ENCODE measurements at regions not wholly inside any gene's neighbourhood (a gene's known extent, or its start where the extent isn't known, plus 50 kb on each side); places are given as distances from the start of the nearest gene placed in this dataset.

DNA sequence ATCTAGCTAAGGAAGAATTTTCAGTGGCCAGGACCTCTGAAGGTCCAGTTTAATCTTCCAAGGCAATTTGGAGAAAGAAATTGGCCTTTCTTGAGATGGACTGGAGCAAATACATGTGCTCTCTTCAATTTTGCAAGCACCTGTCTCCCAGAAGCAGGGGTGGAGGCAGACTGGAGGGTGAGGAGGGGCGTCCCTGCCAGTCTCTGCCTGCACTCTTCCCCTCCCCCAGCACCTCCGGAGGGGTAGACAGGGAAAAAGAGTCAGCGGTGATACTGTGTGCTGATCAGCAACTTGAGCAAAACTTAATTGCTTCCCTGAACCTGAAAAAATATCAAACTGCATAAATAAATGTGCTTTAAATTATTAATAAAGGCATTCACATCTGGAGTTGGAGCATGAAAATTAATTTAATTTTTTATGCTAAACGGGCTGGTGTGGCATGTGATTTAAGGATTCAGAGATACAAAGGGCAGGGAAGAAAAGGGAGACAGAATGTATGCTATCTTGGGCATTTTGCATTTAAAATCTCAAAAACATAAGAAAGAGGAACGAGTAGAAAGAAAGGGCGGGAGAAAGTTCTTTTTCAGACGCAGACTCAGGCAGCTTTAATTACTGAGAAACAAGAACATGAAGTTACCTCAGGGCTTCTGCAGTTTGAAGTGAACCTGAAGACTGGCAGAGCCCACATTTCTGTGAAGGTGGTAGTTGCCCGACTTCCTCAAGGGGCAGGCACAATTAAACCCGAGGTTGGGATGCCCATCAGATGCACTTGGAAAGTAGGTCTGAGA, 319.7 kb downstream of the UACA start:
- no peak for DNase-seq (ENCODE audit: low read depth)

DNA sequence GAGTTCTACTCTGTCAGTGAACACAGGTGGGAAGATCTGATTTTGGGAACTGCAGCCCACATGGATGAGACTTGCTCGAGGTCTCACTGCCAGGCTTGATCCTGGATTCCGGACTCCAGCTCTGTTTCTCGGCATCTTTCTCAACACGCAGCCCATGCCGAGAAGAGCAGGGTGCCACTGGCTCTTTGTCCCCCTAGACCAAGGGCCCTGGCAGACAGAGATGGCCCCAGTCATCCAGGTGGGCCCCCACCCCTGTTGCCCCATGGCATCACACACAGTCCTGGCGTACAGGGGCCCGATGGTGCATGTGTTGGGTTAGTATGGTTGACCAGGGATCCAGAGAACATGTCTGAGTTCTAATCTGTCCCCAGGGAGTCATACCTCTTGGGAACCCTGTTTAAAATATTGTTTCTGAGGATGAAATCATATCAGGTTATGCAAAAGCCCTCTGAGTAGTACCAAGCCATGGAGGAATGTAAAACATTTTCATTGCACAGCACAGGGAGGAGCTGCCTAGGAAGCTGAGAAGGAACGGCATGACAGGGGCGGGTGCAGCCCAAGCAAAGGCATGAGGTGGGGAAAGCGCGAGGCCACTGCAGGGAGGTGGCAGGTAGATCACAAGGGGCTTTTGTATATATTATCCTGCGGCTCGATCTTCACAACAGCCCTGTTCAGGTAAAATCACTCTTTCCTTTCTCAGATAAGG, 320.6 kb downstream of the UACA start:
- no peak for DNase-seq (ENCODE audit: low read depth)

DNA sequence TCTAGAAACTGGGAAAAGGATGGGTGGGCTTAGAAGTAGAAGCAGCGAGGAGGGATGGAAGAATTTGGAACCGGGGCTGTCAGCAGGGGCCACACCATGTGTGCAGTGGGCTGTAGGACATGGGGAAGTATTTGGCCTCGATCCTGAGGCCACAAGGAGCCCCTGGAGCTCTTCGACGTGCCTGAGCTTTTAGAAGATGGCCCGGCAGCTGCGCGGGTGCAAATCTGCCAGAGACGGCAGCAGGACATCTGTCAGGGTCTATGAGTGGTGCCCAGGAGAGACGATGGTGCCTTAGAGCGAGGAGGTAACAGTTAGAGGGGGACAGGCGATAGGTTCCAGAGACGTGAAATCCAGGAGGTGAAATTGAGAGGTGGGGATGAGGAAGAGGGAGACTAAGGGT, 321.1 kb downstream of the UACA start:
- no peak for DNase-seq (ENCODE audit: low read depth)

DNA sequence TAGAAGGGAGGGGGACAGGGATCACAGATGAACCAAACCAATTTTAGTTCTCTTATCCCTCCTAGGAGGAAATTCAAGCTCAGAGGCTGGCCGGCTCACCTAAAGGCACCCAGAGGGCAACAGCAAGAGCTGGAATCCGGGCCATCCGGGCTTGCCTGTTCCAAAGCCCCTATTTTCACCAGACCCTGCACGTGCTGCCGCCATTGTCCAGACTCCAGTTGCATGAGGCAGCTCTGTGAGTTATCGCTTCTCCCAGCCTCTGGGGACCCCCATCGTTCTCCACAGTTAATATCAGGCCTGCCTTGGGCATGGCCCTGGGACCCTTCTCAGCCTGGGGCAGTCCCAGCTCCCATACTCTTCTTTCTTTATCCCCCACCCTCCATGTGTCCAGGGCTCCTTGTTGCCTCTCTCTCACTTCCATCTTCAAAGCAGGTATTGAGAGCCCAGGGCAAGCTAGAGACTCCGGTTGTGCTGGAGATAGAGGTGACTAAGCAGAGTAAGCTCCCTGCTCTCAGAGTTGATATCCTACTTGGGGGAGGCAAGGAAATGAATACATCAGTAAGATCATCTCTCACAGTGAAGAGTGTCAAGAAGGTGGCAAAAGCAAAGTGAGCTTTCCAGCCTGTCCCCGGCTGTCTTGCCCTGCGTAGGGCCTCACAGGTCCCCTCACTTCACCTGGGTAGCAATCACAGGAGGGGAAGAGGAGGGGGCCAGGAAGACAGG, 322.8 kb downstream of the UACA start:
- no peak for DNase-seq (ENCODE audit: low read depth)

DNA sequence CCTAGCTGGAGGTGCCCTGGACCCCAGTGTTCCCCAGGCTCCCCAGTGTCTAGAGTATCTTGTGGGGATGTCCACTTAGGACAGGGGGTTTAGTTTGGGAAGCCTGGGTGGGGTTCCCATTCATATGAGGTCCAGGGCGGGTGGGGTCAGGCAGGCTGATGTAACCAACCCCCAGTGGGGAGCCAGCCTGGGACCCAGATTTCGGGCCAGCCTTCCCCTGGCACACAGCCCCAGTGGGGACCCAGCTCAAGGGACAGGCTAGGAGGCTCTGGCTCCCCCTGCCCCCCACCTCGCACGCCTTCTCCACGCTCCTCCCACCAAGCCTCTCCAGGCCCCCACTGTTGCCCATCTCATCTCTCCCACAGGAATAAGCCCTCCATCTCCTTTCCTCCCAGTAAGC, 323.5 kb downstream of the UACA start:
- no peak for DNase-seq (ENCODE audit: low read depth)

DNA sequence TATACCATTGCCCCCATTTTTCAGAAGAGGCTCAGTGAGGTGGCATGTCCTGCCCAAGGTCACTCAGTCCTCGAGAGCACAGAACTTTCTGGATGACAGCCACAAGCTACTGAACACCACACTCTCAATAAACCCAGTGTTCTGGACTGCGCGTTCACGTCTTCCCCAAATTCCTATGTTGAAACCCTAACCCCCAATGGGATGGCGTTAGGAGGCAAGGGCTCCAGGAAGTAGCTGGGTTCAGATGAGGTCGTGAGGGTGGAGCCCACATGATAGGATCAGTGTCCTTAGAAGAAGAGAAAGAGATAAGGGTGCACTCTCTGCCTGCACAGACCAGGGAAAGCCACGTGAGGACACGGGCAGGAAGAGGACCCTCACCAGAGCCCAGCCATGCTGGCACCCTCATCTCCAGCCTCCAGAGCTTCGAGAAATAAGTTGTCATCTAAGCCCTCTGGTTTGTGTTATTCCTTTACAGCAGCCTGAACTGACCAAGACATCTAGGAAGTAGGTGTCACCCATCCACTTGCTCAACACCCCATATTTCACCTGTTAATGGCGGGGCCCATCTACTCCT, 324.0 kb downstream of the UACA start:
- no peak for DNase-seq (ENCODE audit: low read depth)

DNA sequence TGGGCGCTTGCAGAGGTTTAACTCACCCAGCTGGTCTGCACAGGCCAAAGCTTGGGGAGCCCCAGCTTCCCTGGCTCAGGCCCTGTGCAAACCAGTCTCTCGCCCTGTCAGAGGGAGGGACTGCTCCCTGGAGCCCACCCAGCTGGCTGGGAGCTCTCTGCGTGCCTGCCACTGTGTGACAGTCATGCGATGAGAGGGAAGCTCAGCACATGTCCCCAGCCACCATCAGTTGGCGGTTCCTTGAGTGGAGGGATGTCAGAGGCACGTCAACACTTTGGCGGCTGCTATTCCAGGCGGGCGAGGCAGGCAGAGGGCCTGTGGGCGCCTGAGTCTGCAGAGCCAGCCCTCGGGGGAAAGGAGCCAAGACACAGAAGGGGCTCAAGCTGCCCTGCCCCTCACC, 324.6 kb downstream of the UACA start:
- no peak for DNase-seq (ENCODE audit: low read depth)

DNA sequence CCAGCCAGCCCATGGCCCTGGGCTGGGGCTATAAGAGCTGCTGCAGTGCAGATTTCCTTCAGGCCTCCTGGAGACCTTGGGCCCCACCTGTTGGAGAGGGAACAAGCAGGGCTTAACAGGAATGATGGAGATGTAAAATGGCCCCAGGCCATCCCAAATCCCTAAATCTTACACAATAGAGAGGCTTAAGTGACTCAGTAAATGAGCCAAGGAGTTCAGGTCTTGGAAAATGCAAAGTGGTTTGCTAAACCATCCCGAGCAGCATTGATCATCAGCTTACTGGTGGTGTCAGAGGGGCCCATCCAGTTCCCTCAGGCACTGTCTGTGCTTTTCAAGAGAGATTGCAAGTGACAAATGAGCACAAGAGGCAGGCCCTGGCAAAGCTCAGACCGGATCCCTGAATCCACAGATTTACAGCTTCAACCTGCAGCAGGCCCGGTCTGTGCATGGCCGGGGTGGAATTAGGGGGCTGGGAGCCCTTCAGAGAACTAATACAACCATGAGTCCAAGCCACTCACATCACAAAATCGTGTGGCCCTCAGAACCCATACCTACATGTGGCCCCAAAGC, 325.4 kb downstream of the UACA start:
- DNase-seq (ENCODE audit: low read depth), result no peak

DNA sequence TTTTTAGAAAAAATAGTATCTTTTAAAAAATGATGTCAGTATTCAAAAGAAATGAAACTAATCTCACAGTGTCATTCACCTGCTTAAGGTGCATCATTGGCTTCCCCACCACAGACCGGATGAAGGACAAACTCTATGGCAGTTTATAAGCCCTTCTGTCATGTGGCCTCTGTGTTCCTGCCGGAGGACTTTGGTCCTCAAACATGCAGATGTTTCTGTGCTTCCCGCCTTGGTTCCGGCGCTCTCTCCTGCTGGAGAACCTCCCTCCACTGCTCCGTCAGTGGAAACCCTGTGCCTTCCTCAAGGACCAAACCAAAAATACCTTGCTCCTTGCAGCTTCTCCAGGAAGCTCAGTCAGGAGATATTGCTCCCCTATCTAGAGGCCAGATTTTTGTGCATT, 326.3 kb downstream of the UACA start:
- DNase-seq (ENCODE audit: low read depth), result no peak

DNA sequence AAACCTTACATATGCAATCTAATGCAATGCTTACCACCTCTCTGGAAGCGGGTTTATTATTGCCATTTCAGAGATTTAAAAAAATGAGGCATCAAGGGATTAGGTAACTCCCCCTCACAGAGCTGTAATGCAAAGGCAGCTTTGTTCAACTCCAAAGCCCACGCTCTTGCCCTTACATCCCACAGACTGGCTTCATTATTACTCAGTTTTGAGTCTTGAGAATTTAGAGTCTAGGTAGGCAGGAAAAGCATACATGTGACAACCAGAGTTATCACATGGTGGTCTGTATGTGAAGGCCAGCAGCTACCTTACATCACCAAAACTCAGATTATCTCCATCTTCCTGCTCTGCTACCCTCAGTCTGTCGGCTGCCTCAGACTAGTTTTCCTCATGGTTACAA, 326.9 kb downstream of the UACA start:
- no peak for DNase-seq (ENCODE audit: low read depth)

DNA sequence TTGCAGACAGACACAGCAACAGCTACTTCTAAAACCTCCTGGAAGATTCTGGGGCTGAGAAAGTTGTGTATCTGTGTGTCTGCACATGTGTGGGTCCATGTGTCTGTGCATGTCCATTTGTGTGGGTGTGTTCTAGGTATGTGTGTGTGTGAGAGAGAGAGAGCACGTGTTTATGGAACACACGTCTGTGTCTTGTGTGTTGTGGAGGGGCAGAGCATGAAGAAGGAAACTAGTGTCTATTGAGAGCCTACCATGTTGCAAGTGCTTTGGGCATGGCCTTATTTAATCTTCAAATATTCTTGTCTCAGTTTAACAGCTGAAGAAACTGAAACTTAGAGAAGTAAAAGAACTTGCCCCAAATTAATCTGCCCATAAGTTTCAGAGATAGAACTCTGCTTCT, 327.5 kb downstream of the UACA start:
- no peak for DNase-seq (ENCODE audit: low read depth)

DNA sequence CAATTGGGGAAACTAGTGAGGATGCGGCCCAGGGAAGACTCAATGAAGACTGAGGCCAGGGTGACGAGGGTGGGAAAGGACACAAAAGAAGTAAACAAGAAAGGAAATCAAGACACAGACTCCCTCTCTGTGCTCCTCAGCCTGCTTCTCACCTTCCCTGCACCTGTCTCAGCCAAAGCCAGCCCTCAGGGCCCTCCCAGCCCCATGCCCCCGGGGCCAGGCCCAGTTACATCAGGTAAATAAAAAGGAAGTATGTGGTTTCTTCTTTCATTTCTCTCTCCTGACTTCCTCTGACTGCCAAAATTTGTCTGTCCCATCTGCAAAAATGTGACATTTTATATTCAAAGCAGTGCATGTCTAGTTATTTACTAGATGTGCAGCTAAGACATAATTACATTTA, 328.0 kb downstream of the UACA start:
- DNase-seq (ENCODE audit: low read depth), result no peak

DNA sequence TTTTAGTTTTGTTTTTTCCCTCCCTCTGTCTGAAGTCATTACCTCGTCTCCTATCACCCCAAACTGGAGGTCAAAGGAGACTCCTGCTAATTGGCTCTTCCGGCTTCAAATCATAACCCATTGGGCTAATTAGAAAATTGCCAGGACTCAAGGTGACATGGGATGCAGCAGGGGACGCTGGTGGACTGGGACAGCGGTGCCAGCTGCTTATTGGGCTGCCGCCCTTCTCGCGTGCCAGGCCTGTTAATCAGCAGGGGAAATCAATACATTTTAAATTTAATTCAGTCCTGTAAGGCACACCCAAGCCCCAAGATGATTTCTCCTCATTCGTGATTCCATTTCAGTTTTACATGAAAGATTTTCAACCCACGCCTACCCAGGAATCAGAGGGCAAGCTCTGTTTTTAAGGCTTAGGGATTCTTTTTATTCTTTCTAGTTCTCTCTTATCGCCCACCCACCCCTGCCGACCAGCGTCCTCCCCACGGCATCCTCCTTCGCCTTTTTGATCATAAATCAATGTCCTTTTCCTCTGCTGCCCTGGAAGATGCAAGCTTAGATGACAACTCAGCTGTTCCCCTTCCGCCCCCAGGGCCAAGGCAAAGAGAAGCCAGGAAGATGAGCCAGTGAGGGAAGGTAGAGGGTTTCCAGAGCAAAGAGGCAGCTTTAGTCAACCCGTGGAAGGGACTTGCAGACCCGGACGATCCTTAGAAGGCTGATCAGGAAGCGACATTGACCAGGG, 329.6 kb downstream of the UACA start:
- DNase-seq (ENCODE audit: low read depth), result no peak

DNA sequence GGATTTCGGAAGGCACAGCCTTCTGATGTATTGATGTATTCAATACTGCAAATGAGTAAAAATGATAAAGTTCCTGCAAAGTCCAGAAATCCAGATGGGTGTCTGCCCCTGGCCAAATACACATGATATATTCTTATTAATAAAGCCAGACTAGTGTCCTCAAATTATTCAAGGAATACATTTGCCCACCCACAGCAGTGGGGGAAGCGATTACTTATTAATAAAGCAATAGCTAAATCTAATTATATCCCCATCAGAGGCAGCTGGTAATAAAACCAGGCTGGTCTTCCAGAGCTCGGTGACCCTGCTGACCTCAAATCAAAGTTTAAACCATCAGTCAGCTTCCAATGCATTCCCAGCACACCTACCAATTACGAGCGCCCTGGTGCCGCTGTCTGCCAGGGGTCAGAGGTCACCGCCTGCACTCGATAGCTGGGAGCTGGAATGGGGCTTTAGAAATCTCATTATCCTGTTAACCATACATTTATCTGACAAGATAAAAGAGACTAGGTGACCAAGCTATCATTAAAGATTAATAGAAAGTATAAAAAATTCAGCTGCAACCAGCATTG, 330.3 kb downstream of the UACA start:
- no peak for DNase-seq (ENCODE audit: low read depth)

DNA sequence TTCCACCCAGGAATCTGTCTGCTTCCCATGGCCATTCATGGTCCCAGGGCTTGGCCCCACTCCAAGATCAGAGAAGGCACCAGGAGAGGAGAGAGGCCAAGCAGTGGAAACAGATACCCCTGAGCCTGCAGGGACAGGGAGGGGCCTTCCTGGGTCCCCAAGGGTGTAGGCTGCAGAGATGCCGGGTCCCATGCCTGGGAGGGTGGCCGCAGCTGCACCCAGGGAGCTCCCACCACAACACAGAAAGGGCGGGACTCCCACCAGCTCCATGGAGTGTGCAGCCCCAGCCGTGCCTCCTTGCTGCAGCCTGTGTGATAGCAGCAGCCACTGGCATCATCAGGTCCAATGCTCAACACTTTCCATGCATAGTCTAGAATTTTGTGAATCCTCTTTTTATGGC, 331.5 kb downstream of the UACA start:
- DNase-seq (ENCODE audit: low read depth), result no peak

DNA sequence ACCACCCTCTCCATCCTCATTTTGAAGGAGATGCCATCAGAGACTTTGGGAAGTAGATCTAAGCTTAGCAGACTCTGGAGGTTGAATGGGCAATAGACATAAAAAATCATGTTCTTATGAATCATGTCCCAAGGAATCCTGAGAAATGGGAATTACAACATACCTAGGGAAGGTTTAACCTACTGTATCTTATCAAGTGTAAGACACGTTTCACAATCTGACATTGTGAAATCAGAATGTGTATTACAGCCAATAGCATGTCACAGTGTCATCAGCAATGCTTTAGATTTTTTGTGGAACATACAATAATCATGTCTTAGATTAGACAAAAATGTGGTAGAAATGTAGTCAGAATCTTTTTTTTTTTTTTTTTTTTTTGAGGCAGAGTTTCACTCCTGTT, 332.4 kb upstream of the TLE3 start:
- no peak for DNase-seq (ENCODE audit: low read depth)

DNA sequence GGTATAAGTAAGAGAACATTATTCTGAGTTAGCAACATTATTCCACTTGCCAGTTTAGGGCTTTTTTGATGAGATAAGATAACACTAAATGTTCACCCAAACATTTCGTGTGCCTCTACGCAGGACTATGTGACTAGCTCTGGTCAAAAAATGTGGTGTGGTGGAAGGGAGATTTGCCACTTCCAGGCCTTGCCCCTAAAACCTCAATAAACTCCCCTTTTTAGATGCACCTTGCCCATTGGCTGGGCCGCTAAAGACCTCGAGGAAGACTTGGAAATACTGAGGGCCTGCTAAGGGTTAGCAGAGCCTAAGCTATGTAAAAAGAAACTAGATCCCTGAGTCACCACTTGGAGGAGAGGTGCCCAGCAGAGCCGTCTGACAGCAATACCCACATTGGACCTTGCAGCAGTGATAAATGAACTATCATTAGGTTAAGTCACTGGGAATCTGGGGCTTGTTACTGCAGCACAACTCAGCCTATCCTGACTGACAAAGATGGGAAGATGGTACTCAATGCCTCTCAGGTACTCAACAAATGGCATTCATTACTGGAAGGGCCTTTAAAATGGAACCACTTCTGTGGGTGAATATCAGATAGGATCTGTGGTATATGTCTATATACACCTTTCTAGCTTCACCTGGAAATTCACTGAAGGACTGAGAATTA, 331.5 kb upstream of the TLE3 start:
- DNase-seq (ENCODE audit: low read depth), result no peak

DNA sequence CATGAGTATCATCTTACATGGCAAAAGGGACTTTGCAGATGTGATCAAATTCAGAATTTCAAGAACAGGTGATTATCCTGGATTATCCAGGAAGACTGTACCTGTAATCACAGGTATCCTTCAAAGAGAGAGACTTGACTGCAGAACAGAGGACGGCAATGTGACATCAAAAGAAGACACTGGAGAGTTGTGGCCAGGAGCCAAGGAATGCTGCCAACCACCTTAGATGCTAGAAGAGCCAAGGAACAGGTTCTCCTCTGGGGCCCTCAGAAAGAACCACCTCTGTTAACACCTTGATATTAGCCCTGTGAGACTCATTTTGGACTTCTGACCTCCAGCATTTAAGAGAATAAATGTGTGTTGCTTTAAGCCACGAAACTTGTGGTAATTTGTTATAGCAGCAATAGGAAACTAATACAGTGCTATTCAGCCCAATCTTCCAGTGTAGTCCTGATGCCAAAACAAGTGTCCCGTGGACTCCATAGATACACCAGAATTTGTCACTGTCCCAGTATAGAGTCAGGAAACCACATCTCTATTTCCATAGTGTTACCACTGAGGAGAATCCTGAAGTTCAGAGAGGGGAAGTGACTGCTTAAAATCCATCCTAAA, 330.6 kb upstream of the TLE3 start:
- DNase-seq (ENCODE audit: low read depth), result no peak

DNA sequence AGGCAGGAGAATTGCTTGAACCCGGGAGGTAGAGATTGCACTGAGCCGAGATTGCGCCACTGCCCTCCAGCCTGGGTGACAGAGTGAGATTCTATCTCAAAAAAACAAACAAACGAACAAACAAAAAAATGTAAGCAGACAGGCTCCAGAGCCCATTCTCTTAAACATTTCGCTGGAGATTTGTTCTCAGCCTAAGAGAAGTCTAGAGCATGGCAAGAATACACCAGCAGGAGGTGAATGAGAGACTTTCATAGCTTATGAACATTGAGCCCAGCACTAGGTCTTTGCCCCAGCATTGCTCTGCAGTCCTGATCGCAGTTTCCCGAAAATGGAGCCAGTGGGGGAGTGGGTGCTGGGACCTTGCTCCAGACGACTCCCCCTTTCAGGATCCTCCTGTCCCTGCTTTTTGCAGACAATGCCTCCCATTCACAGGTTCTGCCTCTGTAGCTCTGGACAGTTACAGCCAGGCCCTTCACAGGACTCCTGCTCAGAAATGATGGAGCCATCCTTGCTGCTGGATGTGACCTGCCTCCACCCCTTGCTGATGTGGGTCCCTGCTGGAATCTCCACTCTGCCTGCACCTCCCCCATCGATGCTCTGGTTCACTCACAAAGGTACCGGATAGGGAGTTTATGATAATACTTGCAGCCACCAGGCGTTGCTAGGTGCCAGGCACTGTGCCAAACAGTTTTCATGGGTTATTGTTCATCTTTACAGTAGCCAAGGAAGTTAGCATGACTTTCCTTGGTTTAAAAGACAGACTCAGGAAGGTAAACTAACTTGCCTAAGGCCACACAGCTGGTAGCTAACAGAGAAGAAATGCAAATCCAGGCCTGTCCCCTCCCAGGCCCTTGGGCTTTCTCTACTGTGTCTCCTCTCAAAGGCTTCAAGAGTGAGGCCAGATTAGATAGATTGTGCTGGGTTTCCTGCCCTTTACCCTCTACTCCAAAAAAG, 329.7 kb upstream of the TLE3 start:
- DNase-seq (ENCODE audit: low read depth), result no peak
